Activated naive CD4-positive, alpha-beta T cell treated with anti-CD3 and anti-CD28 coated beads, Interleukin-2, amount 50 U/mL, for 16 hours (primary cell): ENCODE measurements at regions not wholly inside any gene's neighbourhood (a gene's known extent, or its start where the extent isn't known, plus 50 kb on each side); places are given as distances from the start of the nearest gene placed in this dataset.

ENCODE experiments used
- DNase-seq: peaks from one replicate; pipeline ENCODE4 v3.0.0-alpha.2; 2020

- no peak for DNase-seq
Observed at GRCh38 chr14:83379436-83379835, 1845.8 kb upstream of the SEL1L start.

- DNase-seq, result no peak
Observed at GRCh38 chr14:83384253-83384652, 1850.6 kb upstream of the SEL1L start.

GRCh38 chr14:83395321-83395720, 1861.7 kb upstream of the SEL1L start:
- no peak for DNase-seq

- no peak for DNase-seq
Observed at GRCh38 chr14:83416476-83416875, 1882.8 kb upstream of the SEL1L start.

- no peak for DNase-seq
Observed at GRCh38 chr14:83419420-83419819, 1885.8 kb upstream of the SEL1L start.

- no peak for DNase-seq
Observed at GRCh38 chr14:83421711-83422110, 1888.1 kb upstream of the SEL1L start.

- DNase-seq, result no peak
Observed at GRCh38 chr14:83425138-83425537, 1891.5 kb upstream of the SEL1L start.

GRCh38 chr14:83425706-83426105, 1892.1 kb upstream of the SEL1L start:
- no peak for DNase-seq

GRCh38 chr14:83433618-83434017, 1900.0 kb upstream of the SEL1L start:
- no peak for DNase-seq

- no peak for DNase-seq
Observed at GRCh38 chr14:83441801-83442200, 1908.1 kb upstream of the SEL1L start.

- no peak for DNase-seq
Observed at GRCh38 chr14:83455561-83455960, 1921.9 kb upstream of the SEL1L start.

GRCh38 chr14:83461521-83461920, 1927.9 kb upstream of the SEL1L start:
- DNase-seq, result no peak

GRCh38 chr14:83462759-83463158, 1929.1 kb upstream of the SEL1L start:
- DNase-seq, result no peak

- no peak for DNase-seq
Observed at GRCh38 chr14:83463500-83464098, 1929.9 kb upstream of the SEL1L start.

- no peak for DNase-seq
Observed at GRCh38 chr14:83467811-83468210, 1934.2 kb upstream of the SEL1L start.

- no peak for DNase-seq
Observed at GRCh38 chr14:83470466-83470865, 1936.8 kb upstream of the SEL1L start.

GRCh38 chr14:83470959-83471695, 1937.5 kb upstream of the SEL1L start:
- DNase-seq, result no peak

- DNase-seq, result no peak
Observed at GRCh38 chr14:83473416-83474235, 1940.0 kb upstream of the SEL1L start.

- DNase-seq, result no peak
Observed at GRCh38 chr14:83478741-83479140, 1945.1 kb upstream of the SEL1L start.

- DNase-seq, result no peak
Observed at GRCh38 chr14:83483063-83483462, 1949.4 kb upstream of the SEL1L start.

- DNase-seq, result no peak
Observed at GRCh38 chr14:83485591-83485990, 1951.9 kb upstream of the SEL1L start.

GRCh38 chr14:83491091-83491490, 1957.4 kb upstream of the SEL1L start:
- no peak for DNase-seq

- DNase-seq, result no peak
Observed at GRCh38 chr14:83520837-83521236, 1987.2 kb upstream of the SEL1L start.

GRCh38 chr14:83529531-83529930, 1995.9 kb upstream of the SEL1L start:
- no peak for DNase-seq
